Astrocyte (in vitro differentiated cells and primary cell): ENCODE measurements at regions not wholly inside any gene's neighbourhood (a gene's known extent, or its start where the extent isn't known, plus 50 kb on each side); places are given as distances from the start of the nearest gene placed in this dataset.
"Not testable (repeated sequence)": the region's sequence is repeated elsewhere in the genome, so short reads cannot be mapped to it uniquely, and the experiment has no call there.

Source experiments
- DNase-seq: peaks from one replicate; pipeline ENCODE4 v3.0.0-alpha.2; 2010; ENCODE audit warnings: low read depth
- FAIRE-seq: peaks from 2 replicates; lab custom pipeline; 2011; peaks lifted over from hg19 to GRCh38; lab: Jason Lieb, UNC
- H2AFZ ChIP-seq: 2 replicates; pipeline ENCODE4 v1.6.0; 2012; ENCODE audit warnings: low read depth, low read length, inconsistent platforms
- H3K27ac ChIP-seq: 2 replicates; pipeline ENCODE4 v1.5.1; 2011; ENCODE audit warnings: low read depth, low read length, inconsistent platforms
- H3K27me3 ChIP-seq: 2 replicates; pipeline ENCODE4 v1.6.0; 2011; ENCODE audit warnings: low read length, inconsistent platforms; ENCODE audit not compliant: insufficient read depth
- H3K36me3 ChIP-seq: 2 replicates; pipeline ENCODE4 v1.5.1; 2011; ENCODE audit warnings: low read length, inconsistent platforms; ENCODE audit not compliant: insufficient read depth
- H3K4me1 ChIP-seq: 2 replicates; pipeline ENCODE4 v1.5.1; 2011; ENCODE audit warnings: low read length, inconsistent platforms; ENCODE audit not compliant: insufficient read depth
- H3K4me2 ChIP-seq: 2 replicates; pipeline ENCODE4 v1.6.0; 2012; ENCODE audit warnings: low read length, inconsistent platforms
- H3K4me3 ChIP-seq: 2 replicates; pipeline ENCODE4 v1.5.1; 2011; ENCODE audit warnings: low read depth, mild to moderate bottlenecking, low read length, inconsistent platforms; ENCODE audit not compliant: insufficient read depth
- H3K79me2 ChIP-seq: 2 replicates; pipeline ENCODE4 v1.6.0; 2012; ENCODE audit warnings: mild to moderate bottlenecking, low read length, inconsistent platforms; ENCODE audit not compliant: insufficient read depth
- H3K9ac ChIP-seq: 2 replicates; pipeline ENCODE4 v1.6.0; 2012; ENCODE audit warnings: mild to moderate bottlenecking, low read length, inconsistent platforms
- H3K9me3 ChIP-seq: 2 replicates; pipeline ENCODE4 v1.5.1; 2012; ENCODE audit warnings: low read depth, mild to moderate bottlenecking, low read length, inconsistent platforms; ENCODE audit not compliant: insufficient read depth
- H4K20me1 ChIP-seq: 2 replicates; pipeline ENCODE4 v1.6.0; 2012; ENCODE audit warnings: low read length, inconsistent platforms; ENCODE audit not compliant: insufficient read depth
- H3K27ac Mint-ChIP-seq: one replicate; pipeline ENCODE4 v1.8.0; 2021; ENCODE audit warnings: mild to moderate bottlenecking, mixed read lengths; ENCODE audit not compliant: unreplicated experiment
- H3K27me3 Mint-ChIP-seq: one replicate; pipeline ENCODE4 v1.8.0; 2021; ENCODE audit warnings: low read depth, mixed read lengths; ENCODE audit not compliant: unreplicated experiment
- H3K36me3 Mint-ChIP-seq: one replicate; pipeline ENCODE4 v1.8.0; 2021; ENCODE audit warnings: low read depth, mixed read lengths; ENCODE audit not compliant: unreplicated experiment
- H3K4me1 Mint-ChIP-seq: one replicate; pipeline ENCODE4 v1.8.0; 2021; ENCODE audit warnings: low read depth, mixed read lengths; ENCODE audit not compliant: unreplicated experiment
- H3K4me3 Mint-ChIP-seq: one replicate; pipeline ENCODE4 v1.8.0; 2021; ENCODE audit warnings: mild to moderate bottlenecking, moderate library complexity, mixed read lengths; ENCODE audit not compliant: unreplicated experiment
- H3K9me3 Mint-ChIP-seq: one replicate; pipeline ENCODE4 v1.8.0; 2021; ENCODE audit warnings: mild to moderate bottlenecking, mixed read lengths; ENCODE audit not compliant: unreplicated experiment
- EZH2 ChIP-seq: IDR thresholded peaks from 2 replicates; pipeline ENCODE4 v1.6.1; 2012; ENCODE audit warnings: mild to moderate bottlenecking, low read length, inconsistent platforms; ENCODE audit not compliant: insufficient read depth
- TF ChIP-seq, protein P1 (sequence below): IDR thresholded peaks from 2 replicates; pipeline ENCODE4 v1.5.1; 2011; ENCODE audit warnings: low read depth, mild to moderate bottlenecking, inconsistent platforms, low read length, moderate library complexity; ENCODE audit not compliant: insufficient read depth

DNA sequence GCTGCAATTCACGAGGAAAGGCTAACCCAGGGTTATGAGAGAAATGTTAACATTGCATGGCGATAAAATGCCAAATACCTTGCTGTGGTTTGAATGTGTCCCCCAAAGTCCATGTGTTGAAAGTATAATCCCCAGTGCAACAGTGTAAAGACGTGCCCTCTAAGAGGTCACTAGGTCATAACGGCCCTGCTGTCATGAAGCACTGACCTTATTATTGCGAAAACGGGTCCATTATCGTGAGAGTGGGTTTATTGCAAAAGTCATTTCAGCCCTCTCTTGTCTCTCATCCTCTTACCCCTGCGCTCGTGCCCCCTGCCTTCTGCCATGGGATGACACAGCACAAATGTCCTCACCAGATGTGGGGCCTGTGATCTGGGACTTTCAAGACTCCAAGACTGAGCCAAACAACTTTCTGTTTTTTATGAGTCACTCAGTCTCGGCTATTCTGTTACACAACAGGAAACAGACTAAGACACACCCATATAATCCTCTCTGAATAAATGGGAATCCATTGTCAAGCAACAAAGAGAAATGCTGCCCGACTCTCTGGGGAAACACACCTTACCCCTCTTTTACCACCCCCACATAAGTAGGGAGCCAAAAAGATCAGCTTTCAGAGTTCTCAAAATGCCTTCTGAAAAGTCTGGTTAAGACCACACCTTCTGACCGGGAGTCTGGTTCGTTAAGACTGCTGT, 73.1 kb upstream of the UCN3 start:
- Histone ChIP-seq H3K27me3 (no peaks in the 10 kb centered on the region), H3K4me3 (no peak overlapping the region), H3K79me2 (no peaks in the 10 kb centered on the region), H3K9me3 (no peaks in the 10 kb centered on the region), H3K4me1 (peaks cover 10% of the 10 kb centered on the region), H3K36me3 (no peaks in the 10 kb centered on the region), H3K9ac (no peak overlapping the region), H3K27ac (no peak overlapping the region), H2AFZ (peak overlapping the region; percentile 50), H4K20me1 (no peaks in the 10 kb centered on the region), H3K4me2 (peak overlapping the region; percentile 44)
- H3K36me3 Mint-ChIP-seq = no peaks in the 10 kb centered on the region
- peak; percentile 60 for DNase-seq
- no peaks in the 10 kb centered on the region for H3K27me3 Mint-ChIP-seq
- H3K27ac Mint-ChIP-seq = peak overlapping the region; percentile 88
- H3K9me3 Mint-ChIP-seq = no peaks in the 10 kb centered on the region
- peaks cover 10% of the 10 kb centered on the region for H3K4me1 Mint-ChIP-seq
- TF ChIP-seq, protein P1, sequence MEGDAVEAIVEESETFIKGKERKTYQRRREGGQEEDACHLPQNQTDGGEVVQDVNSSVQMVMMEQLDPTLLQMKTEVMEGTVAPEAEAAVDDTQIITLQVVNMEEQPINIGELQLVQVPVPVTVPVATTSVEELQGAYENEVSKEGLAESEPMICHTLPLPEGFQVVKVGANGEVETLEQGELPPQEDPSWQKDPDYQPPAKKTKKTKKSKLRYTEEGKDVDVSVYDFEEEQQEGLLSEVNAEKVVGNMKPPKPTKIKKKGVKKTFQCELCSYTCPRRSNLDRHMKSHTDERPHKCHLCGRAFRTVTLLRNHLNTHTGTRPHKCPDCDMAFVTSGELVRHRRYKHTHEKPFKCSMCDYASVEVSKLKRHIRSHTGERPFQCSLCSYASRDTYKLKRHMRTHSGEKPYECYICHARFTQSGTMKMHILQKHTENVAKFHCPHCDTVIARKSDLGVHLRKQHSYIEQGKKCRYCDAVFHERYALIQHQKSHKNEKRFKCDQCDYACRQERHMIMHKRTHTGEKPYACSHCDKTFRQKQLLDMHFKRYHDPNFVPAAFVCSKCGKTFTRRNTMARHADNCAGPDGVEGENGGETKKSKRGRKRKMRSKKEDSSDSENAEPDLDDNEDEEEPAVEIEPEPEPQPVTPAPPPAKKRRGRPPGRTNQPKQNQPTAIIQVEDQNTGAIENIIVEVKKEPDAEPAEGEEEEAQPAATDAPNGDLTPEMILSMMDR = no peak
- no peak overlapping the region for H3K4me3 Mint-ChIP-seq
- no peak for FAIRE-seq

DNA sequence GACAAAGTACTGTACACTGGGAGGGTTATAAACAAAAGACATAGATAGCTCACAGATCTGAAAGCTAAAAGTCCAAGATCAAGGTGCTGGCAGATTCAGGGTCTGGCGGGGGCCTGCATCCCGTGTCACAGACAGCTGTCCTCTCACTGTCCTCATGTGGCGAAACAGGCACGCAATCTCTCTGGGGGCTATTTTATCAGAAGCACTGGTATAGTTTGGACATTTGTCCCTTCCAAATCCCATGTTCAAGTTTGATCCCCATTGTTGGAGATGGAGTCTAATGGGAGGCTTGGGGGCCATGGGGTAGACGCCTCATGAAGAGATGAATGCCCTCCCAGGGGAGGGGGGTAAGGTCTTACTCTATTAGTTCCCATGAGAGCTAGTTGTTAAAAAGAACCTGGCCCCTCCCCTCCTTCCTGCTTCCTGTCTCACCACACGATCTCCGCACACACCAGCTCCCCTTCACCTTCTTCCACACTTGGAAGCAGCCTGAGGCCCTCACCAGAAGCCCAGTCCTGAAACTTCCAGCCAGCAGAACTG, 72.5 kb upstream of the UCN3 start:
- peak overlapping the region; percentile 44 for H3K4me2 ChIP-seq
- no peak overlapping the region for H3K9ac ChIP-seq
- no peaks in the 10 kb centered on the region for H3K36me3 ChIP-seq
- H3K36me3 Mint-ChIP-seq = no peaks in the 10 kb centered on the region
- no peak overlapping the region for H3K27ac ChIP-seq
- H3K79me2 ChIP-seq = no peaks in the 10 kb centered on the region
- H3K27ac Mint-ChIP-seq = peak overlapping the region; percentile 88
- peaks cover 10% of the 10 kb centered on the region for H3K4me1 Mint-ChIP-seq
- peak overlapping the region; percentile 50 for H2AFZ ChIP-seq
- no peak for DNase-seq
- no peaks in the 10 kb centered on the region for H3K27me3 Mint-ChIP-seq
- H3K4me3 ChIP-seq = no peak overlapping the region
- H3K9me3 Mint-ChIP-seq = no peaks in the 10 kb centered on the region
- TF ChIP-seq, protein P1 = no peak
- no peak for TF ChIP-seq EZH2
- no peak overlapping the region for H3K4me3 Mint-ChIP-seq
- H4K20me1 ChIP-seq = no peaks in the 10 kb centered on the region
- no peaks in the 10 kb centered on the region for H3K9me3 ChIP-seq
- H3K27me3 ChIP-seq = no peaks in the 10 kb centered on the region
- no peak for FAIRE-seq
- H3K4me1 ChIP-seq = peaks cover 10% of the 10 kb centered on the region

DNA sequence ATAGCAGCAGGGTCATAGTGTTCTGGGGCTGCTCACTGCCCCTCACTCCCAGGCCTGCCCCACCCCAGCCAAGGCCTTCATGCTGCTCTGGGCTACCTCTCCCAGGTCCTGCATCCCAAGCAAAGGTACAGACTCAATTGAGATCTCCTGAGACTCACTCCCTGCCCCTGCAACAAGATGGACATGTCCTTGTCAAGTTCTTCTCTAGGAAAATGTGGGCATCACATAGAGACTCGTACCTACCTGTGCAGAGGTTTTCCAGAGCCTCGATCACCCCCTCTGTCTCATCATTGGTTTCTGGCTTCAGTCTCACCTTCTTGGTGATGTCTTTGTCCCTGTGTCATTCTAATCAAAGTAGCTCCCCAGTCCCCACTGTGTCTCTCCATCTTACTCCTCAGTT, 71.8 kb upstream of the UCN3 start:
- not testable (repeated sequence) for H3K79me2 ChIP-seq, H3K4me3 Mint-ChIP-seq, H3K4me1 Mint-ChIP-seq, H3K36me3 ChIP-seq, H4K20me1 ChIP-seq, H3K36me3 Mint-ChIP-seq, H3K9me3 Mint-ChIP-seq, H3K27ac Mint-ChIP-seq, H3K4me3 ChIP-seq, H3K9ac ChIP-seq, DNase-seq, FAIRE-seq, H3K9me3 ChIP-seq, H2AFZ ChIP-seq, H3K27me3 Mint-ChIP-seq, H3K27me3 ChIP-seq, H3K4me2 ChIP-seq, H3K27ac ChIP-seq
- H3K4me1 ChIP-seq = peaks cover 10% of the 10 kb centered on the region
